Germinal center (tissue), 1 donor: ENCODE measurements at regions not wholly inside any gene's neighbourhood (a gene's known extent, or its start where the extent isn't known, plus 50 kb on each side); places are given as distances from the start of the nearest gene placed in this dataset.
"Not testable (repeated sequence)": the region's sequence is repeated elsewhere in the genome, so short reads cannot be mapped to it uniquely, and the experiment has no call there.

Experiments used
- DNase-seq: peaks from one replicate; pipeline ENCODE4 v3.0.0; 2012; ENCODE audit warnings: mixed read lengths, low spot score

DNA sequence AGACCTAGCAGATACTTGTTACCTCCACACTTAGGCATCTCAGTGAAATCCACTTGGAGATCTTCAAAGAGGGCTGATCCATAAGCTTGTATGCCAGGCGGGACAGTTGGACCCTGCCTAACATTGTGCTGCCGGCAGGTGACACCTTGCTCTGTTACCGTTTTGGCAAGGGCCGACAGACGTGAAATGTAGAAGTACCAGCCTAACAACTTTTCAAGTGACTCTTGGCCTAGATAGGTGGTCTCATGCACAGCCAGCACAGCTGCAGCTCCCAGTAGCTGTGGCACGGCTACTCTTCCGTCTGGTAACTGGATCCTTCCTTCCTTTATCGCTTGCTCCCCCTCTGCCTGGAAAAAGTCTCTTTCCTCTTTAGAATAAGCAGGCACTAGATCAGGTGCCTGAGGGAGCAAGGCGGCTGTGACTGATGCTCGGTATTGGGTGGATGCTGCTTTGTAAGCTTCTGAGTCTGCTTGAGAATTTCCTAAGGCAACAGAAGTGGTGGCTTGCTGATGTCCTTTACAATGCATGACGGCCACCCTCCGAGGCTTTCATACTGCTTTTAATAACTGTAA, 713.5 kb downstream of the AMY1C start:
- no peak for DNase-seq

DNA sequence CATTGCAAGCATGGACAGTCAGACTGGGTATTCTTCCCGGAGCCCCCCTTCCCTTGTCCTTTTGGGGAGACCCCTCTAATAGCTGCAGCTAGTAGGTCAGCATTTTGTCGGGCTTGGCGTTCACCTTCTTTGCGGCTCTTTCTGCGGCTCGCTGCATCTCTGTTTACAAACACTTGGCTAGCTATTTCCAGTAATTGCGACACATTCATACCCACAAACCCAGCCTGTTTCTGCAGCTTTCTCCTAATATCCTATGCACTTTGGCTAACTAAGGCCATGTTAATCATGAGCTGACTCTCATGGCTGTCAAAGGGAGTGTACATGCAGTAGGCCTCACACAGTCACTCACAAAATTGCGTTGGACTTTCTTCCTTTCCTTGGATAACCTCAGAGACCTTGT, 716.4 kb downstream of the AMY1C start:
- DNase-seq: no peak

DNA sequence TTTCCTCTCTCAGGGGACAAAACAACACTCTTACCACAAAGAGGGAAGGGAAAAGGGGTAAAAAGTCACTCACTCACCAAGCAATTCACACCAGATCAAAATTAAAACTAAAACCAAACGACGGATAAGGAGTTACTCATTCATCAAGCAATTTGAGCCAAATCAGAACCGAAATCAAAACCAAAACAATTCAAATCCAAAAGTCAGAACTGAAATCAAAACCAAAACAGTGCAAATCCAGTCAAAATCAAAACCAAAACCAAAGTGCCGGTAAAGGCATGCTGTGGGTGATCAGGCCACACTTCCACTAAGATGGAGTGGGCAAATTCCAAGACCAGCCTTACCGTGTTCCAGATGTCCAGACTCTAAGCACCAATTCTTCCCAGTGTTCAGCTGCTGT, 717.9 kb downstream of the AMY1C start:
- DNase-seq: no peak

DNA sequence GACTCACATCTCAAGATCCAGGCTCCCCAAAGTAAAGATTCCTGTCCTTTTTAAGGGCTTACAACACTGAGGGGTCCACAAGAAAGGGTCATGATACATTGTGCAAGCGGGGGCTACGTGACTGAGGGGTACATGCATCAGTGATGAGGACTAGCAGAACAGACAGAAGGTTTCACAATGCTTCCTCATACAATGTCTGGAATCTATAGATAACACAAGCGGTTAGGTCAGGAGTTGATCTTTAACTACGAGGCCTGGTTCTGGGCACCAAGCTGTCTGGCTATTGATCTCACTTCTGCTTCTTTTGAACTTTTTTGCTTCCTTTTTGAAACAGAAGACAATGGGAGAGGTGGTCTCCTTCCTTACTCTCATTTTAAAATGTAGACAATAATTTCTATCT, 718.6 kb downstream of the AMY1C start:
- DNase-seq: no peak

DNA sequence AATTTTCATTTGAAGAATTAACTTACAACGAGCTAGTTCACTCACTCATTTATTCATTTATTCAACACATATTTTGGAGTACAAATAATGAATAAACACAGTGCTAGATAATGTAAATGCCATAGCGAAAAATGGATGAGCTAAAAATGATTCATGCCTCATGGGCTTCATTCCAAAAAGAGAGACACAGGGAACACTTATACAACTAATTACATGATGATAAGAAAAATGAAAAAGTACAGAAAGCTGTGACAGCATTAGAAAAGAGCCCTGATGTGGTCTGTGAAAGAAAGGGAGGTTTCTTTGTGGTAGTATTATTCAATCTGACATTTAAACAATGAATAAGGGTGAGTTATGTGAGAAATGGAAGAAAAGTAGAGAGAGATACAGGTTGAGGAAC, 726.4 kb downstream of the AMY1C start:
- DNase-seq: no peak

DNA sequence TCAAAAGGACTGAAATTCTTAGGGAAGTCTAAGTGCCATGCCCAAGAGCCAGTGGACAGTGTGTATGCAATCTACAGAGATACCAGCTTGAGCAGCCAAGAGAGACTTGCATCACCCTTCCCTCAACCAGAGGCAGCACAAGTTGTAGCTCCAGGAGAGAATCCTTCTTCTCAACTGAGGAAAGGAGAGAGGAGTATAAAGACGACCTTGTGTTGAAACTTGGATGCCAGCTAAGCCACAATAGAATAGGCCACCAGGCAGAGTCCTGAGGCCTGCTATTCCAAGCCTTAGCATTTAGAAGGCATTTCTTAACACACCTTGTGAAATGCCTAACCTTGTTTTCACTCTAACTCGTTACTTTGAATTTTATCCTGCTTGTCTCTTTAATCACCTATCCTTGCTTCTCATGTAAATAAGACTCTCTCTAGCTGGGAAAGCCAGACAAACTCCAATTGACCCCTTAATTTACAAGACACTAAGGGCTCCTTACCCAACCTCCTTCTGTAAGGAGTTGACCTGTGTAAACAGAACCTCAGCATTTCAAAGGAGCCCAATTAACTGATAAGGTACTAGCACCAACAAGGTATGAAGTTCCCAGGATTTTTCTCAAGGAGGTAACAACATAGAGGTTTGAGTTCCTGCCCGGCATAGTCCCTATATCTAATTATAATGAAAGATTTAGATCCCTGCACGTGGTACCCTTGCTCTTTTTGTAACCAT, 738.8 kb downstream of the AMY1C start:
- DNase-seq: no peak

DNA sequence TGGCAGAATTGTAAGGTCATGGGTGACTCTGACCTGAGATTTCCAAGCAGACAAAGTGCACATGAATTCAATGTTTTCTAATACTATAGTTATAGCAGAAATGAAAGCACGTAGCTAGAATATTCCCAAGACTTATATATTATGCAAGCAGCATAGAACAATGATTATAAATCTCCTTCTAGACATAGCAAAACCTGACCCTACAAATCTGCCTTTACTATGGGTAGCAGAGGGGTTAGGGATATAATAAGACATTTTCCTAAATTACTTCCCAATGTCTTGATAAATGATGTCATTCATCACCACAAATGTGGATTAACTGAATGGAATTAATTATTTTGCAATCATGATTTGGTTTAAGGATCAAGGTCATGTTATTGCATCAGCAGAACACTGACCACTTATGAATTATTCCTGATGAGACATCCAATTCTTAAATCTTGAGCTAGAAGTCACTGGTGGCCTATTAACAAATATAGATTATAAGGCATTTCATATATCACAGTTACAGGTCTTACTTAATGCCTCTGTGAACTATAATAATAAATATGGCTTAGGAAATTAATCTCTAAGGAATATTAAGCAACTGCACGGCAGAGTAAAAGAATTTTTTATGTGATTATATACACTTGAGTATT, 776.6 kb downstream of the AMY1C start:
- DNase-seq: no peak

DNA sequence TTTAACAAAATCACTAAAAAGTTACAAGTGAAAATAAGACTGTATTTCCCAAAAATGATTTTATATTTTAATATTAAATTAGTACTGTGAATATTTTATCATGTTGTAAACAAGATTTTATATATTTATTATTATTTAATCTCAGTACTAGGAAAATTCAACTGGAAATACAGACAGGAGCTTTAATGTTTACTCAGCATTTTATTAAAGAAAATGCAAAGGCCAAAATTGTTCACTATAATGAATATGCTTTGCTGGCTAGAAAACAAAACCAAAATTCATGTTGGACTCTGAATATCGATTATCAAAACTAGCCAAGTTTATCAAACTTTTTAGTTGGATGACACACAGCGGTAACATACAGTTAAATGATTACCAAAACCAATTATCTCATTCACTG, 782.3 kb downstream of the AMY1C start:
- no peak for DNase-seq

DNA sequence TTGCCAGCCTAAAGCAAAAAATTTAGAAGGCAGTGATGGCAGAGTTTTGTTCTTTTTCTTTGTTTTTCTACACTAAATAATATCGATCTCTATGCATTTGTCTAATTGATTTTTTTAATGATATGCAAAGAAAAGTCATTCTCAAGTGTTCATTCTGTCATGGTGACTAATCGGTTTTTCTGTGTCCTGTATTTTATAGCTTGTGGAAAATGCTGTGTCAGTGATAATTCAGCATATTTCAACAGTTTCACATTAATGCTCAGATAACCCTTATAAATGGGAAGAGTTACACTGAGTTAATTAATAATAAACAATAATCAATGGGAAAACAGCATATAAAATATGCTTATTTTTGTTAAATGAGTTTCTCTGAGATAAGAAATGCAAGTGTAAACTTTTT, 824.9 kb downstream of the AMY1C start:
- no peak for DNase-seq

DNA sequence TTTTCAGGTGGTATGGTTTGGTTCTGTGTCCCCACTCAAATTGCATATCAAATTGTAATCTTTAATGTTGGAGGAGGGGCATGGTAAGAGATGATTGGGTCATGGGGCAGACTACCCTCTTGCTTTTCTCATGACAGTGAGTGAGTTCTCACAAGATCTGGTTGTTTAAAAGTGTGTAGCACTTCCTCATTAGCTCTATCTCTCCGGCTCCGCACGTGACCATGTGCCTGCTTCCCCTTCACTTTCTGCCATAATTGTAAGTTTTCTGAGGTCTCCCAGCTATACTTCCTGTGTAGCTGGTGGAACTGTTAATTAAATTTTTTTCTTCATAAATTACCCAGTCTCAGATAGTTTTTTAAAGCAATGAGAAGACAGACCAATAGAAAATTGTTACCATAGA, 843.2 kb downstream of the AMY1C start:
- DNase-seq: no peak

DNA sequence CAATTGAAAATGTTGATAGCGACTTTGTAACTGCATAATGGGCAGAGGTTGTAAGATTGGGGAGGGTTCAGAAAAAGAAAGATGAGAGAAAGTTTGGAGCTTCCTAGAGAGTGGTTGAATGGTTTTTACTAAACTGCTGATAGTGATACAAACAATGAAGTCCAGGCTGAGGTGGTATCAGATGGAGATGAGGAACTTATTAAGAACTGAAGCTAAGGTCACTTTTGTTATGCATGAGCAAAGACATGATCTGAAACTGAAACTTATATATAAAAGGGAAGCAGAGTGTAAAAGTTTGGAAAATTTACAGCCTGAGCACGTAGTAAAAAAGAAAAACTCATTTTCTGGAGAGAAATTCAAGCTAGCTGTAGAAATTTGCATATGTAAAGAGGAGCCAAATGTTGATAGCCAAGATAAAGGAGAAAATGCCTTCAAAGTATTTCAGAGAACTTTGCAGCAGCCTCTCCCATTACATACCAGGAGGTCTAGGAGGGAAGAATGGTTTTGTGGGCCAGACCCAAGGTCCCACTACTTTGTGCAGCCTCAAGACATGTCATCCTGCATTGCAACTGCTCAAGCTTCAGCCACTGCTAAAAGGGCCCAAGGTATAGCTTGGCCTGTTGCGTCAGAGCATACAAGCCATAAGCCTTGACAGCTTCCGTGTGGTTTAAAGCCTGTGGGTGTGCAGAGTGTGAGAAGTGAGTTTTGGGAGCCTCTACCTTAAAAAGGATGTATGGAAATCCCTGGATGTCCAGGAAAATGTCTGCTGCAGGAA, 843.9 kb downstream of the AMY1C start:
- DNase-seq: no peak

DNA sequence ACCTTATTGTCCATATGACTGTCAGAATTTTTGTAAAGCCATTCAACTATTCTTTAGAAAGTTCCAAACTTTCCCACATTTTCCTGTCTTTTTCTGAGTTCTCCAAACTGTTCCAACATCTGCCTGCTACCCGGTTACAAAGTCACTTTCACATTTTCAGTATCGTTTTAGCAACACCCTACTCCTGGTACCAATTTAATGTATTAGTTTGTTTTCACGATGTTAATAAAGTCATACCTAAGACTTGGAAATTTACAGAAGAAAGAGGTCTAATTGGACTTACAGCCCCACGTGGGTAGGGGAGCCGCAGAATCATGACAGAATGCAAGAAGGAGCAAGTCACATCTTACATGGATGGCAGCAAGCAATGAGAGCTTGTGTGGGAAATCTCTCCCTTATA, 867.8 kb downstream of the AMY1C start:
- no peak for DNase-seq

DNA sequence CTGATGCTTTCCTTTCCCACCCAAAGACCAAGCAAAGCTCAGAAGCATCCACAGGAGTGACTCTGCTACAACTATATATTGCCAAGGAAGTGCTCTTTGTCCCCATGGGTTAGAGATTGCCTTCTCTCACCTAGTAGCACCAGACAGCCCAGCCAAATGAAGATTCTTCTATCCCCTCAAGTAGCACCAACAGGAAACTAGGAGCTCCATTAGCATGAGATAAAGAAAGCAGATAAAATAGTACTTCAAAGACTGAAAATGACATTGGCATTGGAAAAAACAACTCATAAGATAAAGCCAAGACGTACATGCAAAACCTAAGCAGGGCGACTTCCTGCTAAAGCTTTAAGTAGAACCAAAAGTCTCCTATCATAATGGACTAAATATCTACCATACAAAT, 871.5 kb downstream of the AMY1C start:
- no peak for DNase-seq

DNA sequence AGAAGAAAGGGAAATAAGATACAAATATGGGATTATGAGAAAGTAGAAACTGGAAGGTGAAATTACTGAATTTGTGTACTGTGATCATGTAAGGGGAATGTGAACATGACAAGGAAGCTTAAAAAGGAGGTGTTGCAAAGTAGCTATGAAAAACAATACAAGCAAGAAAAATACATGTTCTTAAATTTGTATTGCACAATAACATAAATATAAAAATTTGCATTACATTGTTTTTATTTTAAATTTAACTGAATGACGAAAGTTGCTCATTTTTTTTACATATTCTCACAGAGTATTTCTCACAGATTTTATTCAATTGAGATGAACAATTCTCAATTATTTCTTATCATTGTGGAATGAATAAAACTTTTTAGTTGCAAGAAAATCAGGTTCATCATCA, 874.8 kb downstream of the AMY1C start:
- DNase-seq: no peak

DNA sequence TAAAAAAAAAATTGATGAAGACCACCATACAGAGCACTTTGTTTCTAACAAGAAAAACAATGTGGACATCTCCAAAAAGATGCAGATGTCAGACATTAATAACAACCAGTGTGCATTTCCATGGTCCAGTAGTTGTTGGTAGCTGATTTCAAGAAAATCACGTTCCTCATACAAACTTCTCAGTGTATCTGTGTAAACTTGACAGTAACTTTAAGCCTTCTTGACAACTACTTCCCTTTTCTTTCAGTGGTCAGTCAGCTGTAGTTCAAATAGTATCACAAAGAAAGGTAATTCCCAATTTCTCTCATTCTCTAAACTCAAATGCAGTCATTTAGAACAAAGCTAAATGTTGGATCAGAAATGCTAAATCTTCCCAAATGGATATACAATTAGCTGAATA, 879.9 kb downstream of the AMY1C start:
- no peak for DNase-seq

DNA sequence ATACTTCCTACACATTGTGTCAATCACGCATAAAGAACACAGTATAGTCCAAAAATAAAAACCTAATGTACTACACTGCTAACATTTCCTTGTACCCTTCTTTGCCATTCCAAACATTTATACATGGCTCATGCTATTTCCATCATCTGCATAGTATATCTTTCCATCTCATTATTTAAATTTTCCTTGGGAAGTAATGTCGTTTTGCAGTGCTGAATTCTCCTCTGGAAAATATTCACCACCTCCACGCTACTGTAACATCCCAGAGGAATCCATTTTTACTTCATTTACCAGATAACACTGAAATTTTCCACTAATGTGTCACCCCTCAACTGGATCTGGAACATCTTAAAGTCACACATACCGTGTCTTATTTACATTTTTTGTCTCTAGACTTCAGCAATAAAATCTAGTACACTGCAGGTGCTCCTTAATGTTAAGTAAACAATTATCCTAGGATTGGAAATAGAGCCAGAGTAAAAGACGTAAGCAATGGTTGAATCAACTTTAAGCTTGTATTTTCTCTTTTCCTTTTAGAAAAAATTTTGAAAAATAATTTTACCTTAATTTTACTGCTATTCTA, 881.0 kb downstream of the AMY1C start:
- DNase-seq: no peak

DNA sequence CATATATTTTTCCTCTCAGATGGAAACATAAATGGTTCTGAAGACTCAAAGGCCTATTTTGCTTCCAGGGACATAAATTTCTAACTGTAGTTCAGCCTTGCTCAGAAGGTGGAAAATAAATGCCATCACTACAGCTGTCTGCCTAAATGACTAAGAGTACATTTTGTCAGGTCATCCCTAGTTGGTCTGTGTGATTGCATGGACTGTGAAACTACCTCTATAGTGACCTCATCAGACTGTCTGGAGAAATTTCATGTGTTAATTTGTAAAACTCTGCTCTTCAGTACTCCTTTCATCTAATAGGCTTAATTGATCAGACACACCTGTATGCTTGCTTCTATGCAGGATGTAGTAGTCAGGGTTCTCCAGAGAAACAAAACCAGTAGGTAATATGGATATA, 886.9 kb downstream of the AMY1C start:
- DNase-seq: no peak

DNA sequence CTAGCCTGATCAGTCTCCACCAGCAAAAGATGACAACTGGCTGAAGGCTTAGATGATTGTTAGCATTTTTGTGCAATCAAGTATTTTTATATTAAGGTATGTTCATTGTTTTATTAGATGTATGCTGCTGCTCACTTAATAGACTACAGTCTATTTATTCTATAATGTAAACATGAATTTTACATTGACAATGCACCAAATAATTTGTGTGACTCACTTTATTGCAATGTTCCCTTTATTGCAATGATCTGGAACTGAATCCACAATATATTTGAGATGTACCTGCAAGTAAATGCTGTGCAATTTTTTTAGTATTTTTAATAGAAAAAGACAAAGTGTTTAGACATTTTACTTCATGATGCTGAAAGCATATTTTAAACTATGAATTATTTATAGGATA, 896.5 kb downstream of the AMY1C start:
- no peak for DNase-seq

DNA sequence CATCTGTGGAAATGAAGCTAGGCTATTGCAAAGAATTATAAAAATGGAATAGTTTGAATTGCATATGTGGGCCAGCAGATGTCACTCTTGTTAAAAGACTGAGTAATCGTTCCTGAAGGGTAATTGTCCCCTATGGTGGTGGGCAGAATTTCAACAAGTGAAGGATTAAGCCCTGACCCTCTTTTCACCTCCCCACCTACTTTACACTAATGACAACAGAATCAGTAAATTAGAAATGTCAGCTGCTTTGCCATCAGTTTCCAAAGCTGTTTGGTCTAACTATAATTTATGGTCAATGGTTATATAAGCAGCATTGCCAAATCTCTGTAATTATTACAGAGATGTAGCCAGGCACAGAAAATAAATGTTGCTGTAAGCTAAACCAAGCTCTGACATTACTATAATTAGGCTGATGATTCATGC, 898.6 kb downstream of the AMY1C start:
- DNase-seq: peak; percentile 3

DNA sequence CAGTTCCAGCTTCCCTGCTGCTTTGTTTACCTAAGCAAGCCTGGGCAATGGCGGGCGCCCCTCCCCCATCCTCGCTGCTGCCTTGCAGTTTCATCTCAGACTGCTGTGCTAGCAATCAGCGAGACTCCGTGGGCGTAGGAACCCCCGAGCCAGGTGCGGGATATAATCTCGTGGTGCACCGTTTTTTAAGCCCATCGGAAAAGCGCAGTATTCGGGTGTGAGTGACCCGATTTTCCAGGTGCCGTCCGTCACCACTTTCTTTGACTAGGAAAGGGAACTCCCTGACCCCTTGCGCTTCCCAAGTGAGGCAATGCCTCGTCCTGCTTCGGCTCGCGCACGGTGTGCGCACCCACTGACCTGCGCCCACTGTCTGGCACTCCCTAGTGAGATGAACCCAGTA, 914.7 kb downstream of the AMY1C start:
- not testable (repeated sequence) for DNase-seq

DNA sequence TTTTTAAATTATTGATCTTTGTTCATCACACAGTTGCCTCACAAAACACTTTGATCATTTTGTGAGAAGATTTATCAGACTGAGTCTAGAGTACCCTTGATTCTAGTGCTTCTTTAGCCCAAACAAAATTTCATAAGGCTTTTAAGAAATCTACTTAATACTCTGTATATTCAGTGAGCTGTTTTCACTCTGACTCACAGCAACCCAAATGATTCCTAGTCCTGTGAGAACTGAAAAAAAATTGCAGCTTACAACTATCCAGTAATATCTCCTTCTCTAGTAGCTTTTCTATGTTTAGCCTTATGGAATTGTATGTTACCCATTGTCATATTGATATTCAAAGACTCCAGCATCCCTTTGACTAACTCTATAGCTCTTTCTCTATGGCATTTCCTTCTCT, 915.6 kb downstream of the AMY1C start:
- DNase-seq: no peak

DNA sequence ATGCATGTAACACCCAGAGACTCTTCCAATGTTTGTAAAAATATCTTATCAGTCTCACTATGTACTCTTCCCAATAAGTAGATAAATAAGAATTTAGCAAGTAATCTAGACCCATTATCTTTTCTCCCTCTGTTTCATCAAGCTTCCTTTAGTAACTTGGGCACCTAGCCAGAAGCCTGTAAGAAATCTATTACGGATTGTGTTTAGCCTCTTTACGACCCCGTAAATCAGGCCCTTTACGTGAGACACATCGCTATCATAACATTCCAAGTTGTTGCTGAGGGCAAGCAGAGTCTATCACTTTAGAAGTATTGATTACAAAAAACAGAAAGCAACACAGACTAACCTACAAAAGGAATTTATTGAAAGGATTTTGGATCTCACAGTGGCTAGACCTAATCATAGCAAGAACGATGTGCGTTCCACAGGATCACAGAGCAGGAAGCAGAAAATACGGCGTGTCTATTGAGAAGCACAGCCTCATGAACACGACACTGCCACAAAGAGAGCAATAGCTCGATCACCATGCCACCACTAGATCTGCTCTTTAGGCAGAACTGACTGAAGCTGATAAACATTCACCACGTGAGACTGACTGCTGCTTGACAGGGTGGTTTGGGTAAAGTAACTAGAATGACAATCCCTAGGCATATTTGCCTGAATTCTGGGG, 922.1 kb downstream of the AMY1C start:
- DNase-seq: no peak
